HG03135 (cell line): ENCODE measurements at regions not wholly inside any gene's neighbourhood (a gene's known extent, or its start where the extent isn't known, plus 50 kb on each side); places are given as distances from the start of the nearest gene placed in this dataset.

Experiments used
- ATAC-seq: cut with Tn5 transposase; IDR thresholded peaks from one replicate; pipeline ENCODE4 v1.9.1; 2021; ENCODE audit warnings: mild to moderate bottlenecking, moderate library complexity; ENCODE audit not compliant: unreplicated experiment

DNA sequence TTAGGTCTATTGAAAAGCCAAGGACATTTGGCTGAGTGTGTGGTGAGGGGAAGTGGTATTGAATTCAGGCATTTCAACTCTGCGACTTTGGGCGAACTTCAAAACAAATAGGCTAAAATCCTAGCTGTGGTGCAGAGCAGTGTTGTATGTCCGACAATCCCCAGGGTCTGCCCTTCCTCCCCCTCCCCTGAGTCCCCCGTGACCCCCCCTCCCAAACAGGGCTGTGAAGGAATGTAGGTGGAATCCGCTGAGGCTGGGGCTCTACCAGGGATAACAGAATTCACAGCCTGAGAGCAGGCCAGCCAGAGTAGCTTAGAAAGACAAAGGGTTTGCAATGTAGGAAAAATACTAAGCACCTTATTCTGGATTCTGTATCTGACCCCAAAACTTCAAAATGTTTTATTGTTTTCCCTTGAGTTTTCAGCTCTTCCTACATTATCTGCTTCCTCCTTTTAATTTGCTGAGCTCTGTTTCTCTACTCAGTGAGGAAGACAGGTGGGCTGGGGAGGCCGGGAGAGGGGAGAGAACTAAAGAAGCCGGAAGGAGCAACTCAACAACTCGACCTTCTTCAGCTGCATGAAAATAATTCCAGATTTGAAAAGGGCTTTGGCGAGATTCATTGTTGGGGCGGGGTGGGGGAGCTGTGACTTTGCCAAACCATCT, 315.2 kb downstream of the BLID start:
- ATAC-seq = no peak

DNA sequence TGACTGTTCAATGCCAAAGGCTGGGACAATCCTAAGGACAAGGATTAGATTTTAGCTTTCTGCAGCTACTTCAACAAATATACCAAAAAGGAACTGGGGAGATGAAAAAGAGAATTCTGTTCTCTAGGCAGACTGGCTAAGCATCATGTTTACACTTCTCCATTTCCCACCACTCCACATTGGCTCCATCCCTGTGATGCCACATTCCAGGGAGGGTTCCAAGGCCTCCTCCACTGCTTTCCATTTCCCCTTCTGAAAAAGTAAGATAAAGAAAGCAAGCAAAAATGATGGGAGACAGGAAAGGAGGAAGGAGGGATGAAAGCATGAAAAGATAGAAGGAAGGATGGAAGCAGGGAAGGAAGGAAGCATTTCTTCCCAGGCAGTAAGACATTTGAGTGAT, 315.8 kb downstream of the BLID start:
- ATAC-seq = no peak

DNA sequence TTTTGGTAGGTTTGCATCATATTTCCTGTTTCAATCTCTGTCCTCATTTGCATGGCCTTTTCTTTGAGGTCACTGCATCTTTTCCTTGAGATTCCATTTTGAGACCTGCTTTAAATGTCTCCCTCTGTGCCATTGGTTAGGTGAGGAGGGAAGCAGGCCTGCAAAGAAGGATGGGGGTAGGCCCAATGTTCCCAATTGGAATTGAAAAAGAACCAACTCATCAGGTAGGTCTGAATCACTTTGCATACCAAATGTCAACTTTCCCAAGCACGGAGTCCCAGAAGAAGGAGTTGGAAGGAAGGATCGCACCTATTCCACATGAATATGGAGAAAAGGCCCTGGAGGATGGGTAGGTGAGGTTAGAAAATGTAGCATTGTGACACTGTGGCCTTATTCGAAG, 318.5 kb downstream of the BLID start:
- ATAC-seq = no peak

DNA sequence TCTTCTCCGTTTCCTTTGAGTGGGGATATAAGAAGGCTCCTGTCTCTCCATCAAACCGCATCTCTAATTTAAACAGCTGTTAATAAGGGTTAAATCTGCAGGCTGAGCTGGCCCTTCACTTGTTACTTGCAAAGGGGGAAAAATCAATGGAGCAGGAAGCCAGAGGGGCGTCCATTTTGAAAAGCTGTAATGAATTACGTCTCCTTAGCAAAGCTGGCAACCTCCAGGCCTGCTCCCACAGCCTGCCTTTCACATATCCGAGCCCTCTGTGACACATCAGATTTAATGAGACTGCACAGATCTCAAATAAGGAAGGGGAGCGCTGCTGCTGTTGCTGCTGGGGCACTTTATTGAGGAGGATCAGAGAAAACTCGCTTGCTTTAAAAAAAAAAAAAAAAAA, 320.8 kb downstream of the BLID start:
- no peak for ATAC-seq

DNA sequence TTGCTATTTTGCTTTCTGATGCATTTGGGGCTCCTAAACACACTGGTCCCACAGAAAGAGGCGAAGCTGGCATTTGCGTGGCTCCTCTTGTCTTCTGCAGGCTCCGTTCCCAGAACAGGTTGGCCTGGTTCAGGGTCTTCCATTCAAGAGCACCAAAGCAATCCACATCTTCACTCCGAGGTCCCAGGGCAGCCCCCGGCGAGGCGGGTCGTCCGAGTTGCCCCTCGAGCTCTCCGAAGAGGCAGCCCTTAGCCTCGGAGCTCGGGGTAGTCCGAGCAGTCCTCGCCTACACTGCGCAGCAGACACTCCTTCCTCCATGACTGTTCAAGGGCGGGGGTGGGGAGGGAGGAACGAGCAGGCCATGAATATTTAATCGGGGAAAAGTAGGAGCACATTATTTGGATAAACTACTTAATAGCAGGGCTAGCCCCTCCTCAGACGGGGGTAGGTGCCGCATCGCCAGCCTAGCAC, 321.3 kb downstream of the BLID start:
- no peak for ATAC-seq

DNA sequence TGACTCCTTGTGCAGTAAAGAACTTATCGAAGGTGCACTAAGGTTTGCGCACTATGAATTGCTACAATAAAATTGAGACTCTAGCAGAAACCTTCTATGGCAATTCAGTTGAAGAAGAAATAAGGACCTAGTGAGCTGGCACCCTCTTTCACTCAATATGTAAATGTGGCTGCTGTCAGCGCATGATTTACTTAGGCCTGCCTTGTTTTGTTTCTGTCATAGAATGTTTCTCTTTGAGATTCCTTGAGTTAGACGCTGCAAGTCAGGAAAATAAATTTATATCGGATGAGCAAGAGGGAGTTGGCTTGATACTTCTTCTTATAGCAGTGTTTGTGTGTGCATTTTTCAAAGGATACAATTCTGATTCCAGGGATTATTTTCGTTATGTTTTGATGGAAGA, 322.1 kb downstream of the BLID start:
- ATAC-seq = no peak

DNA sequence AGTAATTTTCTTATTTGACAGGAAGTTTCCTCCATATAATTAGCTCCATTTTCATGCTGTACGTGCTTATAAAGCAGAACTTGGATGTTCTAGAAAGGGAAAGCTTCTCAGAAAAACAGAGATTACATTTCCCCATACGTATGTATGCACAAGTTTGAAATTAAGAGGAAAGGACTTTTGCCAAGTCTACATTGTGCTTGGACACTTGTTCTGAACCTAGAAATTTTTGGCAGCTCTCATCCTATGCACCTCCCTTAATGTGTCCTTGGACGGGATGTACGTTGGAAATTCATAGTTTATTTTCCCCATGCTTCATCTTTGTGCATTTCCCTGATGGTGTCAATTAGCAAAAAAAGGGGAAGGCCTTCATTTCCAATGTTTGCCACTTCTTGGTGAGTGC, 322.7 kb downstream of the BLID start:
- ATAC-seq = no peak

DNA sequence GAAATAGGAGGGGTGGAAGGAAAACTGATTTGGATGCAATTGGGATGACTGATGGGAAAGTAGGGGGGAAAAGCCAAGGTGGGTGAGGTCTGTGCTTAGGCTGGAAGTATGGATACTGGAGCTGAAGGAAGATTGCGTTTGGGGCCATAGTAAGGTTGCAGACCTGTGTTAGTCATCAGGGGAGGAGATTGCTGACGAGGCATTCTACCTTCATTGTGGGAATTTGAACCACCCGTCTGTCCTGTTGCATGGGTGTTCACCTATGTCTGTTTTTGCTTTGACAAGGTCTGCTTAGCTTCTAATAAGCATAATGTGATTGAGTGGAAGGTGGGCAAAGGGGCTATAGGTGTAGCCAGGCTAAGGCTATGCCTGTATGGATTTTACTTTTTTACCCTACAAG, 323.8 kb downstream of the BLID start:
- no peak for ATAC-seq

DNA sequence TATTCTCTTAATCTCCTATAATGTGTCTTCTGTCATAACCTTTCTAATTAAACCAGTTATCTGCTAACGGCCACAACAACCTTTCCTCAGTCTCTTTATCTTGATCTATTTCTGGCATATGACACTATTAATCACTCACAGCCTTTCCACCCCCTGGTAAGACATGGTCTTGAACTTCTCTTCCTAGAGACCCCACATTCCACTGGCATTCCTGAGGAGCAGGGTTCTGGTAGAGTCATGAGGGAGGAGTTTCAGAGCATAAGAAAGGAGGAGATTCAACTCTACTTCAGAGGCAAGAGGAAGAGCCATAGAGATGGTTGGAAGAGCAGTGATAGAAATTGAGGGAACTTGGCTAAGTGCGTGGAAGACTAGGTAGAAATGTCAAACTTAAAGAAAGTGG, 325.6 kb downstream of the BLID start:
- ATAC-seq = no peak

DNA sequence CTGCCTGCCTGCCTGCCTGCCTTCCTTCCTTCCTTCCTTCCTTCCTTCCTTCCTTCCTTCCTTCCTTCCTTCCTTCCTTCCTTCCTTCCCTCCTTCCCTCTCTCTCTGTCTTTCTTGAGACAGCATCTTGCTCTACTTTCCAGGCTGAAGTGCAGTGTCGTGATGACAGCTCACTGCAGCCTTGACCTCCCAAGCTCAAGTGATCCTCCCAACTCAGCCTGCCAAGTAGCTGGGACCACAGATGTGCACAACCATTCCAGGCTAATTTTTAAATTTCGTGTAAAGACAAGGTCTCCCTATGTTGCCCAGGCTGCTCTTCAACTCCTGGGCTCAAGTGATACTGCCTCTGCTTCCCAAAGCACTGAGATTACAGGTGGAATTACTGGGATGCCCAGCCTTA, 328.2 kb upstream of the SORL1-AS1 start:
- ATAC-seq = no peak

DNA sequence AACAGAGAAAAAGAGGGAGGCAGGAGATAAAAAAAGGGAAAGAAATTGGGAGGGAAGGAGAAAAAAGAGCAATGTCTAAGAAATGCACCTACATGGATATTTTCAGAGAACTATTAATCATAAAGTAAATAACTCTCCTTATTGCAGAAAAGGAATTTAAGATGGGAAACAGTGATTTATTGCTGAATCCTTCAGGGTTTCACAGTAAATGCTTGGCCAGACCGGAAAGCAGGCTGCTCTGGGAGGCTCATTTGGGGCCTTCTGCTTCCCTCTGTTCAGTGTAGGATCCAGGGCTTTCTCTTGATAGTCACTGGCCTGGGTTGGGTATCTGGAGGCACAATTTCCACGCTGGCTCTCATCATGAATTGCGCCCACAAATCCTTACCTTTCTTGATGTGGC, 324.3 kb upstream of the SORL1-AS1 start:
- no peak for ATAC-seq

DNA sequence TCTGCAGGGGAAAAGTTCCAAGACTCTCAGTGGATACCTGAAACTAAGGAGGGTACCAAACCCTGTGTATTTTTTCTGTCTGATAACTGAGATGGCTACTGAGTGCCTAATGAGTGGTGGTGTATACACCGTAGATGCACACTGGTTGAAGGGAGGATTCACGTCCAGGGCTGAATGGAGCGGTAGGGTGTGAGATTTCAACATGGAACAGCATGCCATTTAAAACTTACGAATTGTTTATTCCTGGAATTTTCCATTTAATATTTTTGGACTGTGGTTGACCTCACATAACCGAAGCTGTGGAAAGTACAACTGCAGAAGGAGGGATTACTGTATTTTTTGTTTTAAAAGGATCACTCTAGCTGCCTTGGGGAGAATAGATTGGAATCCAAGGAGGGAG, 322.5 kb upstream of the SORL1-AS1 start:
- ATAC-seq = no peak

DNA sequence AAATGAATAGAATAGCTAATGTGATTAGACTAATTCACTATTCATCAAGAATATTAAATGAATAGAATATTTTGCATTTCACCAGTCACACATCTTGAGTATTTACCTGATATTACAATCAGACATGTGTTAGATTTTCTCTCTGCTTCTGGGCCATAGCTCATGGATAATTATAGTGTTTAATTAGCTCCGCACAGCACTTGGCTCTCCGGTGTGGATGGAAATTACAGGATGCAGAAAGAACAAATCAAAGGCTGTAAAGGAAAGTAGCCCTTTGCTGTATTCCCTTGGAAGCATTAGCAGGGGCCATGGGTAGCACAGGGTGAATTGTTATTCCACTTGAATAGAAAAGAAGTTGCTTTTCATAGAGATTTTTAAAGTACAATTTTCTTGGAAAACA, 320.3 kb upstream of the SORL1-AS1 start:
- no peak for ATAC-seq

DNA sequence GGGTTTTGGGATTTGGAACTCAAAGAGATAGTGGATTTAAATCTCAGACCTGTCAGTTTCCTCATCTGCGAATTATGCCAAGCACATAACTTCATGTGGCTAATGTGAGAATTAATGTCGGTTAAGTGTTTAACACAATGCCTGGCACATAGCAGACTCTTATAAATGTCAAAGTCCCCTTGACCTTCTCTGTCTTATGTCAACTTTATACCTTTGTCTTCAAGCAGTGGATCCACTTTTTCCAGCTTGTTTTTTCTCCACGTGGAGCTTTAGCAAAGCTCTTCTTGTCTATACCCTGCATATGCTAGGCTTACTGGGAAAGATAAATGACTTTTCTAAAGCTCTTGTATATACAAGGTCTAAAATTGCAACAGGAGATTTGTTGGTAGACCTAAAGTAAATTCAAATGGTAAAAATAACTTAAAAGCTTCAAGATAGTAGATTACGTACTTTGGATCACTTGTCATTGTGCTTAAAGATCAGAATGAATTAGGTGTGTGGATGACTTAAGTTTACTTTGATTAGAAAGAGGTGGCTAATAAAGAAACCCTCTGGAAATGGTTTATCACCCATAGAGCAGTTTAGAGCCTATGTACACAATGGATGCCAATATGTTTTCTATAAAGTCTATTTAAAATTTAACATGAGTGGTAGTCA, 318.3 kb upstream of the SORL1-AS1 start:
- ATAC-seq = no peak

DNA sequence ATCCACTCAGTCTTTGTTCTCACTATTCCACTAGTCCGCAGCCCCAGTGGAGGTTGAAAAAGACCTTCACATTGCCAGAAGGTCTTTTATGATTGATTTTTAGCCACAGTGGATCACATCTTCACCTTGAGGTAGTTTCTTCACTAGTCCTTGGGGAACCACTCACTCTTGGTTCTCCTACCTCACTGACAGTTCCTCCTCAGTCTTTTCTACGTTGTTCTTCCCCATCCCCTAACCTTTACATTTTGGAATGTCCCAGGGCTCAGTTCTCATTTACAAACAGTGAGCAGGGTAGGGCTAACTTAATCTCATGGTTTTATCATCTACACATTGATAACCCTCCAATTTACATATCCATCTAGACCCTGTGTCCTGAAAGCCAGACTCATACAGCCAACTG, 316.4 kb upstream of the SORL1-AS1 start:
- no peak for ATAC-seq

DNA sequence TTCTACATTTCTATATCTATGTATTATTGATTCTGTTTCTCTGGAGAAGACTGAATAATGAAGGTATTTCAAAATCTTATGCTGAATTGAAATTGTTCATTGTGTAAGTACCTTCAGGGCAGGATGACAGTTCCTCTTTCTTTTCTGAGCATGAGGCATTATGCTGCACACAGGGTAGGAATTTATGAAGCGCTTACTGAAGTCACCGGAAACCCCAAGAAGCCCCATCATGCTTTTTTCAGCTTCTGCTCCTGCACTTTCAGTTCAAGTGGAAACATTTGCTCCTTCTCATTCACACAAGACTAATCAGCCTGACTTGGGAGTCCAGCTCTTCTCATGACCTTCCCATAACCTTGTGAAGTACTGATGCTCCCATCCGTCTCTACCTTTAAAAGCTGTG, 314.7 kb upstream of the SORL1-AS1 start:
- peak; percentile 80 for ATAC-seq

DNA sequence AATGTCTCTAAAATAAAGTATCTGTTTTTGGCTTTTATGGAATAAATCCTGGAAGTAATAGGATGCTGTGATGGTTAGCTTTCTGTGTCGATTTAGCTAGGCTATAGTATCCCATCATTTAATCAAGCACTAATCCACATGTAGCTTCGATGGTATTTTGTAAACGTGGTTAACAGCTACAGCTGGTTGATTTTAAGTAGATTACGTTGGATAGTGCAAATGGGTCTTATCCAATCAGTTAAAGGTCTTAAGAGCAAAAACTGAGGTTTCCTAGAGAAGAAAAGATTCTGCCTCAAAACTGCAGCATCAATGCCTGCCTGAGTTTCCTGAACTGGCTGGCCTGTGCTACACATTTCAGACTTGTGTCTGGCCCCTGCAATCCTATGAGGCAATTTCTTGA, 314.2 kb upstream of the SORL1-AS1 start:
- ATAC-seq = peak; percentile 14

DNA sequence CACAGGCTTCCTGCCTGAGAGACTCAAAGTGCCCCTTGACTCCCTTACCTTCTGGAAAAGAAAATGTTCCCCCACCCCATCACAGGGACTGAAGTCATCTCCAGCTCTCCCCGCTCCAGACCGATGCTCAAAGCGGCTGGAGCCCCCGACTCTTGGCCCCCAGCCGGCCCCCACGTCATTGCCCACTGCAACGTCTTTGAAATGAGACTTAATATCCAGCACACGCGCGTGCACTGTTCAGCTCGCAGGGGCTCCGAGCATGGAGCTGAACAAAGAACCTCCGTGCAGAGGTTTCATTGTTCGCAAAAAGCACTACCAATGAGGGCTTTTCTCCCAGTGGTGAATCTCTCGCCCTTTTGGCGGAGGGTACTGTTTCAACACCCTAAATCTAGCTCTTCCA, 313.4 kb upstream of the SORL1-AS1 start:
- ATAC-seq = no peak

DNA sequence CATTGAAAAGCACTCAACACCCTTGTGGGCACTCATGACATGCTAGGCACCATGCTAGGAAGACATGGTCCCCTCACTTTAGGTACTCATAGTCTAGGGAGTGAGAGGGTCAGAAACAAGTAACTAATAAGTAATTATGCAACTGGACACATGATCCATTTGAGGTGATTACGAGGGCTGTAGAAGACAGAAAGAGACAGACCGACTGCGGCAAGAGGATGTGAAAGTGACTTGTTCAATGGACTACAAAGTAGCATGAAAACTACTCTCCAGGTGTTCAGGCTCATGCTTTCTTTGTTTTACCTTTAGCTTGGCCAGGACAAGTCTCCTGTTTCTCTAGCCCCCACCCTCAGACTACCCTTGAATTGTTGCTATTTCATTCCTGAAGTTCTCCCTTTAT, 310.8 kb upstream of the SORL1-AS1 start:
- peak; percentile 81 for ATAC-seq

DNA sequence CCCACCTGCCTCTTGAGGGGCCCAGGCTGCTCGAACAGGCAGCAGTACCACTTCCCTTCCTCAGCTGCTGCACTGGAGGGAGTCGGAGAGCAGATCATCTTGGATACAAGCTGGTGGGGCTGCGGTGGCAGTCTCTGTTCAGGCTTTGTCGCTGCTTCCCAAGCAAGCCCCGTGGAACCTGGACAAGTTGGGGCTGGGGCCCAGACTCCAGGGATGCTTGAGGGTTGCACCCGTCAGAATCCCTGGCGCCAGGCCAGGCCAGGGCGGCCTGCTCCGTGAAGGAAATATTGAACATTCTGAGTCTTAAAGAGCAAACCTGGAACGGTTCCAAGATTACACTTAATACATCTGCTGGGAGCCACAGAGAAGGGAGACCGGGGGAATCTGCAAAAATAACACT, 310.1 kb upstream of the SORL1-AS1 start:
- ATAC-seq = no peak

DNA sequence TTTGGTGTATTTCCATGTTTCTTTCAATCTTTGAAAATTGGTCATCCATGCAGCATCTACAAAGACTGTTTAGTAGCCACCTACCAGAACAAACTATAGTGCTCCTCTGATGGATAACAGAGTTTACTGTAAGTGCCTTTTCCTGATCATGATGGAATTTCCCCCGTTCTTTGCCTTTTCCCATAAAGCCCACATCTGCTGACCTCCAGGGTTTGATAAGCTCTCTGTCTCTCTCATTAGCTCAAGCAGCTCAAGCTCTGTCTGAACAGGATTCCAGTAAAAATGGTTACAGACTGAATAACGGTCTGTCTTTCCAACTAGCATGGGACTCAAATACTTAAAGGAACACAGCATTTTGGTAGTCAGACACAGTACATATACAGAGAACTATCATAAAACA, 308.4 kb upstream of the SORL1-AS1 start:
- ATAC-seq = no peak

DNA sequence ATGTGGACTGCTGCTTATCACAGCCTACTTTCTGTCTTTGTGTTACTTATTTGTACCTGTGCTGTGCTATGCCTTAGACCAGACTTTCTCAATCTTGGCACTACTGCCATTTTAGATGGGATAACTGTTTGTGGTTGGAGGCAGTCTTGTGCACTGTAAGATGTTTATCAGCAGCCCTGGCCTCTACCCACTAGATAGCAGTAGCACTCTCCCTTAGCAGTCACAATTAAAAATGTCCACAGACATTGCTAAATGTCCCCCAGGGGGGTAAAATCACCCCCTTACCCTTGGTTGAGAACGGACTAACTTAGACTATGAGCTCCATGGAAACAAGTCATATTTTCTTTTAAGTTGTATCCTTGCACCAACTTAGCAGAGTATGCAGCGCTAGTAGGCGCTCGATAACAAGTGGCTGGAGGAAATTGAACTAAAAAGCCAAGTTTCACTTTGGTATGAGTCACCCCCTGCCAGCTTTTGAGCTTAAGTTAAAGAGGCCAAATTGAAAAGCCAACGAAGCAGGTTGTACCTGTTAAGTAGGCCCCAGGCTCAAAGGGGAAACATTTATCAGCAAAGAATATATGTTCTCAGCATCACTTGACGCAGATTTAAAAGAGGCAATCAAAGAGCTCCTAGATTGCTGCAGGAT, 304.8 kb upstream of the SORL1-AS1 start:
- ATAC-seq = no peak
